PC-9 (cell line): ENCODE measurements at regions not wholly inside any gene's neighbourhood (a gene's known extent, or its start where the extent isn't known, plus 50 kb on each side); places are given as distances from the start of the nearest gene placed in this dataset.
"Not testable (repeated sequence)": the region's sequence is repeated elsewhere in the genome, so short reads cannot be mapped to it uniquely, and the experiment has no call there.

Experiments used
- BruUV-seq: library from RNA; stranded (reverse); fragments of 400-500 nt; replicated peaks from 2 replicates; lab custom pipeline; 2021; lab: Mats Ljungman, UMichigan
- CTCF ChIA-PET: fragments of 300-600 bp; sonication (Branson Sonifier 250); formaldehyde crosslinking; loops from one replicate; lab custom pipeline; 2022; ENCODE audit warnings: antibody characterized with exemption; lab: Charles Lee
- POLR2A ChIA-PET: fragments of 300-600 bp; sonication (Branson Sonifier 250); formaldehyde crosslinking; loops from one replicate; lab custom pipeline; 2022; ENCODE audit warnings: antibody characterized with exemption; ENCODE audit not compliant: unreplicated experiment; lab: Charles Lee
- DNase-seq, 2 experiments: peaks; one replicate each; pipeline versions ENCODE4 v3.0.0 to v3.0.0-alpha.2; 2015 to 2022; ENCODE audit warnings: mixed read lengths in 1 of 2
- H2AFZ ChIP-seq: fragments of 200-600 bp; sonication (generic); 2 replicates; pipeline ENCODE4 v1.8.1; 2017; ENCODE audit warnings: antibody characterized with exemption
- H3F3A ChIP-seq: fragments of 200-600 bp; sonication (generic); 2 replicates; pipeline ENCODE4 v1.8.1; 2017; ENCODE audit warnings: antibody characterized with exemption, mild to moderate bottlenecking, low read depth; ENCODE audit not compliant: insufficient read depth
- H3K27ac ChIP-seq: fragments of 200-600 bp; sonication (generic); 2 replicates; pipeline ENCODE4 v1.6.1; 2016; ENCODE audit warnings: mixed run types
- H3K27me3 ChIP-seq: fragments of 200-600 bp; sonication (generic); 2 replicates; pipeline ENCODE4 v1.6.1; 2016; ENCODE audit warnings: low read depth, mixed run types; ENCODE audit not compliant: insufficient read depth
- H3K36me3 ChIP-seq: fragments of 200-600 bp; sonication (generic); 2 replicates; pipeline ENCODE4 v1.6.1; 2016; ENCODE audit warnings: low read depth, mixed run types
- H3K4me1 ChIP-seq: fragments of 200-600 bp; sonication (generic); replicated peaks from 2 replicates; pipeline ENCODE4 v1.6.1; 2016; ENCODE audit warnings: mixed run types; ENCODE audit not compliant: insufficient read depth
- H3K4me2 ChIP-seq: fragments of 200-600 bp; sonication (generic); 2 replicates; pipeline ENCODE4 v1.6.1; 2017; ENCODE audit warnings: mixed run types
- H3K4me3 ChIP-seq: fragments of 200-600 bp; sonication (generic); 2 replicates; pipeline ENCODE4 v1.6.1; 2016; ENCODE audit warnings: mixed run types
- H3K79me2 ChIP-seq: fragments of 200-600 bp; sonication (generic); 2 replicates; pipeline ENCODE4 v1.6.1; 2017; ENCODE audit warnings: low read depth, mixed run types
- H3K9me2 ChIP-seq: fragments of 200-600 bp; sonication (generic); 2 replicates; pipeline ENCODE4 v1.8.1; 2017; ENCODE audit warnings: mild to moderate bottlenecking; ENCODE audit not compliant: insufficient read depth
- H3K9me3 ChIP-seq: fragments of 200-600 bp; sonication (generic); 2 replicates; pipeline ENCODE4 v1.8.1; 2016; ENCODE audit warnings: low read depth; ENCODE audit not compliant: insufficient read depth
- H4K20me1 ChIP-seq: fragments of 200-600 bp; sonication (generic); 2 replicates; pipeline ENCODE4 v1.8.1; 2017; ENCODE audit not compliant: insufficient read depth
- CTCF ChIP-seq: fragments of 200-600 bp; sonication (generic); conservative IDR thresholded peaks from 2 replicates; pipeline ENCODE4 v1.6.1; 2017; ENCODE audit warnings: mixed run types, antibody characterized with exemption, mild to moderate bottlenecking, moderate library complexity
- EZH2 ChIP-seq: fragments of 200-600 bp; sonication (generic); IDR thresholded peaks from 2 replicates; pipeline ENCODE4 v1.8.0; 2017; ENCODE audit warnings: antibody characterized with exemption, low read depth
- intact Hi-C: fragments of 100-400 bp; cut with micrococcal nuclease; formaldehyde crosslinking; loops from one replicate; pipeline ENCODE4 v1.10.0; 2022; ENCODE audit not compliant: unreplicated experiment

GRCh38 chr4:123600987-123601904 lies 204.7 kb downstream of the SPRY1 start:
- Histone ChIP-seq H3K9me2 (no peaks in the 10 kb centered on the region), H3K36me3 (no peaks in the 10 kb centered on the region), H4K20me1 (no peaks in the 10 kb centered on the region), H3K9me3 (no peaks in the 10 kb centered on the region; the same call in 1 of the 2 replicates), H3K4me2 (no peak overlapping the region), H3K4me1 (peaks cover 25% of the 10 kb centered on the region), H3F3A (peaks cover 3% of the 10 kb centered on the region; the same call in 1 of the 2 replicates), H3K4me3 (no peak overlapping the region), H3K79me2 (no peaks in the 10 kb centered on the region), H3K27ac (no peak overlapping the region), H3K27me3 (no peaks in the 10 kb centered on the region), H2AFZ (no peak overlapping the region)
- DNase-seq, result no peak
- ChIA-PET POLR2A (no interaction called here), CTCF (no interaction called here)
- TF ChIP-seq EZH2, result no peak
- TF ChIP-seq CTCF, result no peak
- BruUV-seq, result no TSS peak
- intact Hi-C loops, result no loop called here

GRCh38 chr4:123602007-123602406 lies 205.4 kb downstream of the SPRY1 start:
- BruUV-seq, result no TSS peak
- CTCF ChIA-PET, result no interaction called here
- intact Hi-C loops, result no loop called here

GRCh38 chr4:123603165-123603564 lies 206.6 kb downstream of the SPRY1 start:
- Histone ChIP-seq H3K4me2 (no peak overlapping the region), H2AFZ (no peak overlapping the region), H3K4me1 (peaks cover 25% of the 10 kb centered on the region), H3K27me3 (no peaks in the 10 kb centered on the region), H3K79me2 (no peaks in the 10 kb centered on the region), H3F3A (no peaks in the 10 kb centered on the region), H3K27ac (no peak overlapping the region), H4K20me1 (no peaks in the 10 kb centered on the region), H3K36me3 (no peaks in the 10 kb centered on the region), H3K9me3 (no peaks in the 10 kb centered on the region; the same call in 1 of the 2 replicates), H3K9me2 (no peaks in the 10 kb centered on the region), H3K4me3 (no peak overlapping the region)
- intact Hi-C loops, result no loop called here
- ChIA-PET POLR2A (no interaction called here), CTCF (no interaction called here)
- BruUV-seq, result no TSS peak
- peak; percentile 44 to 45 for DNase-seq
- TF ChIP-seq CTCF (no peak), EZH2 (no peak)

More at GRCh38 chr4:123602007-123602406, 205.4 kb downstream of the SPRY1 start:
- no peak overlapping the region for H3K4me2 ChIP-seq
- POLR2A ChIA-PET, result no interaction called here
- H2AFZ ChIP-seq, result no peak overlapping the region
- H3K79me2 ChIP-seq, result no peaks in the 10 kb centered on the region
- H3K36me3 ChIP-seq, result no peaks in the 10 kb centered on the region
- DNase-seq, result no peak
- H3K27me3 ChIP-seq, result no peaks in the 10 kb centered on the region
- H3K9me3 ChIP-seq, result no peaks in the 10 kb centered on the region; the same call in 1 of the 2 replicates
- H3K9me2 ChIP-seq, result no peaks in the 10 kb centered on the region
- H4K20me1 ChIP-seq, result no peaks in the 10 kb centered on the region
- H3K4me1 ChIP-seq, result peaks cover 25% of the 10 kb centered on the region
- H3F3A ChIP-seq, result peaks cover 3% of the 10 kb centered on the region; the same call in 1 of the 2 replicates
- no peak overlapping the region for H3K27ac ChIP-seq
- TF ChIP-seq EZH2, result no peak
- TF ChIP-seq CTCF, result no peak
- H3K4me3 ChIP-seq, result no peak overlapping the region

- H3K9me2 ChIP-seq, H2AFZ ChIP-seq, H4K20me1 ChIP-seq, BruUV-seq, H3K9me3 ChIP-seq, DNase-seq, H3K4me2 ChIP-seq, H3F3A ChIP-seq, H3K27ac ChIP-seq, H3K4me1 ChIP-seq, intact Hi-C loops, H3K27me3 ChIP-seq, H3K79me2 ChIP-seq, H3K36me3 ChIP-seq, H3K4me3 ChIP-seq: not testable (repeated sequence)
- ChIA-PET CTCF (interaction anchor here (0.6 kb wide), 1 partner anchor 656 kb away, joined by 3 read pairs; no protein-coding TSS in a partner anchor), POLR2A (interaction anchor here (0.6 kb wide), 1 partner anchor 55 kb away, joined by 13 read pairs; no protein-coding TSS in a partner anchor)
Observed at GRCh38 chr4:123605797-123606196, 209.2 kb downstream of the SPRY1 start.
